AG20443 (cell line): ENCODE measurements at regions not wholly inside any gene's neighbourhood (a gene's known extent, or its start where the extent isn't known, plus 50 kb on each side); places are given as distances from the start of the nearest gene placed in this dataset.
"Not testable (repeated sequence)": the region's sequence is repeated elsewhere in the genome, so short reads cannot be mapped to it uniquely, and the experiment has no call there.

Experiments used
- DNase-seq: peaks from one replicate; pipeline ENCODE4 v3.0.0; 2012; ENCODE audit warnings: low spot score, mixed read lengths

GRCh38 chr4:105050896-105051295 lies 95.8 kb upstream of the TET2 start:
- no peak for DNase-seq

- no peak for DNase-seq
Measured at GRCh38 chr4:105057370-105058105, 89.1 kb upstream of the TET2 start.

GRCh38 chr4:105058177-105058812 lies 88.4 kb upstream of the TET2 start:
- no peak for DNase-seq

- DNase-seq: no peak
Measured at GRCh38 chr4:105059337-105059736, 87.3 kb upstream of the TET2 start.

- DNase-seq: no peak
Measured at GRCh38 chr4:105060628-105061027, 86.0 kb upstream of the TET2 start.

GRCh38 chr4:105061136-105061696 lies 85.5 kb upstream of the TET2 start:
- no peak for DNase-seq

GRCh38 chr4:105061731-105062130 lies 84.9 kb upstream of the TET2 start:
- DNase-seq: no peak

- no peak for DNase-seq
Measured at GRCh38 chr4:105066401-105066800, 80.3 kb upstream of the TET2 start.

- no peak for DNase-seq
Measured at GRCh38 chr4:105067431-105067830, 79.2 kb upstream of the TET2 start.

GRCh38 chr4:105067946-105068345 lies 78.7 kb upstream of the TET2 start:
- DNase-seq: no peak

- no peak for DNase-seq
Measured at GRCh38 chr4:105068516-105068915, 78.2 kb upstream of the TET2 start.

- not testable (repeated sequence) for DNase-seq
Measured at GRCh38 chr4:105072095-105072494, 74.6 kb upstream of the TET2 start.

GRCh38 chr4:105074097-105074496 lies 72.6 kb upstream of the TET2 start:
- DNase-seq: no peak

GRCh38 chr4:105075045-105075444 lies 71.6 kb upstream of the TET2 start:
- no peak for DNase-seq

- peak; percentile 78 for DNase-seq
Measured at GRCh38 chr4:105088110-105088879, 58.4 kb upstream of the TET2 start.

- peak; percentile 24 for DNase-seq
Measured at GRCh38 chr4:105092356-105092755, 54.3 kb upstream of the TET2 start.

- no peak for DNase-seq
Measured at GRCh38 chr4:105092768-105093167, 53.9 kb upstream of the TET2 start.

- DNase-seq: no peak
Measured at GRCh38 chr4:105093975-105094374, 52.7 kb upstream of the TET2 start.
